ENCODE measurements at regions not wholly inside any gene's neighbourhood (a gene's known extent, or its start where the extent isn't known, plus 50 kb on each side); places are given as distances from the start of the nearest gene placed in this dataset.
"Not testable (repeated sequence)": the region's sequence is repeated elsewhere in the genome, so short reads cannot be mapped to it uniquely, and the experiment has no call there.

DNA sequence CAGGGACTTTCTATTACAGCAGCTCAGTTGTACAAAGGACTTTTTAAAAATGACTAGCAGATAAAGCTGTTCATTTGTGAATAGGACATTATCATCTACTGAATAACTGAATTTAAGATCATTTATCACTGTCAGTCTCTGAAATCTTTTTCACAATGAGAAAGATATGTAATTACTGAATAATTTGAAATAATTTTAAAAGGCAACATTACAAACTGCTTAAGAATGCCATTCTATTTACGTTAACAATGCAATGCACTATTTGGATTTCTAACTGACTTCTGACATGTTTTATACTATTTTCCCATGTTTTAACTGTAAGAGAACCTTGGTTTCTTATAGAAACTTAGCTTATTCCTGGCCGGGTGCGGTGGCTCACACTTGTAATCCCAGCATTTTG lies 2033.0 kb upstream of the PCDH20 start:
- Histone ChIP-seq H3K4me1 (no peaks in the 10 kb centered on the region), H3K9ac (no peak overlapping the region), H3K27me3 (no peaks in the 10 kb centered on the region), H4K20me1 (no peaks in the 10 kb centered on the region), H3K4me3 (no peak overlapping the region), H3K27ac (no peak overlapping the region), H3K9me3 (no peaks in the 10 kb centered on the region), H3K4me2 (no peak overlapping the region), H3K36me3 (no peaks in the 10 kb centered on the region)
- no peak for TF ChIP-seq Cebpa-rat (IDR thresholded peaks at IDR 0.05)

DNA sequence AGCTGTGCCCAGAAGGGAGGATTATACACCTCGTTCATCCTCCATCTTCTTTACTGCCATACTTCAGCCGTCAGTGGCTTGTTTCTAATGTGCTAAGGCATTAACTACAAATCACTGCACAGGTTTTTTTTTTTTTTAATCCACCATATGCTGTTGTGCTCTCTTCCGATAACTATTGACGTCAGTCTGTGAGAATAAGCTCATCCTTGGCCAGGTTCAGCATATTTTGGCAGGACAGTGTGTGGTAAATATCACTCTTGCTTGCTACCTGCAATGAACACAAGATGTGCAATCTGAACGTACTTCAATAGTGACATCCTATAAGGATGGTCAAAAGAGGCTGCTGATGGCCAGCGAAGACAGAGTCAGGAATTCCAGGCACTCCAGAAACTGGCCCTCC lies 2030.7 kb upstream of the PCDH20 start:
- no peaks in the 10 kb centered on the region for H3K4me1 ChIP-seq
- TF ChIP-seq Cebpa-rat (IDR thresholded peaks at IDR 0.05), result no peak
- H3K9ac ChIP-seq, result no peak overlapping the region
- H3K27me3 ChIP-seq, result no peaks in the 10 kb centered on the region
- no peak overlapping the region for H3K4me2 ChIP-seq
- no peaks in the 10 kb centered on the region for H3K36me3 ChIP-seq
- H3K27ac ChIP-seq, result no peak overlapping the region
- H3K9me3 ChIP-seq, result no peaks in the 10 kb centered on the region
- no peaks in the 10 kb centered on the region for H4K20me1 ChIP-seq
- no peak overlapping the region for H3K4me3 ChIP-seq

DNA sequence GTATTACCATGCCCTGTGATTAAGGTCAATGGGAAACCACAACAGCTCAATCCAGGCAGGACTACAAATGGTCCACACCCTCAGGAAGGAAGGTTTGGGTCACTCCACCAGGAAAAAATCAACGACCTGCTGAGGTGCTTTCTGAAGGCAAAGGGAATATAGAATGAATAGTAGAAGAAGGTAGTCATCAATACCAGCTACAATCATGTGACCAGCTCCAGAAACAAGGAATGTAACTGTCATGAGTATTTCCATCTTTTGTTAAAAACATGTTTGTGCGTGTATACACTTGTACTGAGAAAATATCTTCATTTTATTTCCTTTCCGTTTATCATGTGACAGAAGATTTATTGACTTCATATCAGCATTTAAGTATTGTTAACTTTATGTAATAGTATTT lies 2028.6 kb upstream of the PCDH20 start:
- H3K4me1 ChIP-seq, H4K20me1 ChIP-seq, H3K9ac ChIP-seq, H3K36me3 ChIP-seq, H3K27me3 ChIP-seq, H3K4me3 ChIP-seq, H3K27ac ChIP-seq, H3K4me2 ChIP-seq, H3K9me3 ChIP-seq: not testable (repeated sequence)

DNA sequence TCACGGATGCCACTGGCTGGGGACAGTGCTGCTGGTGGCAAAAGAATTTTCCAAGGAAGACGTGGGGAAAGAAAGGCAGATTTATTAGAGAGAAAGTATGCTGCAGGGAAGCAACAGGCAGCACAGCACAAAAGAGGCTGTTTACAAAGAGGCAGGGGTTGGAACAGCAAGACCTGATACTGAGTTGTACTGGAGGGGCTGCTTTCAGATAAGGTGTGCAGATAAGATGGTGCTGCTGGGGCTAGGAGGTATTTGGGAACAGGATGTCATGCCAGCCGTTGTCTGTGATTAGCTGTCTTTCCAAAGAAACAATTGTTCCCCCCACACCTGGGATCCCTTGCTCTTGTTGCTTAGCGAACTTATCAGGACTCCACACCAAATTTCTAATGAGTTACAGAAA lies 2023.3 kb upstream of the PCDH20 start:
- Histone ChIP-seq H3K4me1 (no peaks in the 10 kb centered on the region), H3K9ac (no peak overlapping the region), H3K9me3 (no peaks in the 10 kb centered on the region), H4K20me1 (no peaks in the 10 kb centered on the region), H3K36me3 (no peaks in the 10 kb centered on the region), H3K4me2 (no peak overlapping the region), H3K27me3 (no peaks in the 10 kb centered on the region), H3K27ac (no peak overlapping the region), H3K4me3 (no peak overlapping the region)
- TF ChIP-seq Cebpa-rat (IDR thresholded peaks at IDR 0.05), result no peak

DNA sequence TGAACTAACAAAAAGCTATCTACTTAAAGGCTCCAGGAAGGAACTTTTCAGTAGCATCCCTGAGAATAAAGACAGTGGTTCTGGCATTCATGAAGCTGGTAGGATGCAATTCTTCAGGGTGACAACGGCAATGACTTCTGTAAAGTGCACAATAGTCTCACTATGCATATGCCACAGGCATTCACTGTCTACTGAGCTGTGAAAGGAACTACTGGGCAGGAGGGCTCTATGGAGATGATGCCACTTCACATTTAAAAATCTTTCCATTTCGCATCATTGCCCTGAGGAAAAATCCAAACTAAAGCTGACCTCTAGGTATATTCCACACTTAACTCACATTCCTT lies 2020.6 kb upstream of the PCDH20 start:
- no peak overlapping the region for H3K27ac ChIP-seq
- TF ChIP-seq Cebpa-rat (IDR thresholded peaks at IDR 0.05), result no peak
- no peaks in the 10 kb centered on the region for H3K4me1 ChIP-seq
- H3K36me3 ChIP-seq, result no peaks in the 10 kb centered on the region
- no peak overlapping the region for H3K4me3 ChIP-seq
- H3K9me3 ChIP-seq, result no peaks in the 10 kb centered on the region
- no peaks in the 10 kb centered on the region for H3K27me3 ChIP-seq
- no peak overlapping the region for H3K9ac ChIP-seq
- no peaks in the 10 kb centered on the region for H4K20me1 ChIP-seq
- no peak overlapping the region for H3K4me2 ChIP-seq

DNA sequence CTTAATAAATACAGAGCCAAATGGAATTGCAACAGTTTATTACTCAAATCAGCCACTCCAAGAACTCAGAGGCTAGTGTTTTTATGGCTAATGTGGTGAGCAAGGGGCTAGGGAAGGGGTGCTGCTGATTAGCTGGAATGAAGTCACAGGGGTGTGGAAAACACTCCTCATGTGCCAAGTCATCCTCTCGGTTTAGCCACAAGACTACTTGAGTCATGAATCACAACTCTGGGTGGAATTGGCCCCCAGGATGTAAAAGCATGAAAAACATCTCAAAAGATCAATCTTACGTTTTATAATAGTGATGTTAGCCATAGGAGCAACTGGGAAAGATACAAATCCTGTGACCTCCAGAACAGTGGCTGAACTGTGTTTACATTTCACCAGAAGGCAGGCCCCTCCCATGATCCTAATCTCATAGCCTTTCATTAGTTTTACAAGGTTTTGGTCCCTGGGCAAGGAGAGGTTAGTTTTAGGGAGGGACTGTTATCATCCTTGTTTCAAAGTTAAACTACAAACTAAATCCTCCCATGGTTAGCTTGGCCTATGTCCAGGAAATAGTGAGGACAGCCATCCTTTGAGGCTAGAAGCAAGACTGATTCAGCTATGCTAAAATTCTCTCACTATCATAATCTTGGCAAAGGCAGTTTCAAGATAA lies 2020.1 kb upstream of the PCDH20 start:
- Histone ChIP-seq H3K4me3 (no peak overlapping the region), H3K4me1 (no peaks in the 10 kb centered on the region), H3K9me3 (no peaks in the 10 kb centered on the region), H4K20me1 (no peaks in the 10 kb centered on the region), H3K9ac (no peak overlapping the region), H3K27ac (no peak overlapping the region), H3K4me2 (no peak overlapping the region), H3K36me3 (no peaks in the 10 kb centered on the region), H3K27me3 (no peaks in the 10 kb centered on the region)
- no peak for TF ChIP-seq Cebpa-rat (IDR thresholded peaks at IDR 0.05)

DNA sequence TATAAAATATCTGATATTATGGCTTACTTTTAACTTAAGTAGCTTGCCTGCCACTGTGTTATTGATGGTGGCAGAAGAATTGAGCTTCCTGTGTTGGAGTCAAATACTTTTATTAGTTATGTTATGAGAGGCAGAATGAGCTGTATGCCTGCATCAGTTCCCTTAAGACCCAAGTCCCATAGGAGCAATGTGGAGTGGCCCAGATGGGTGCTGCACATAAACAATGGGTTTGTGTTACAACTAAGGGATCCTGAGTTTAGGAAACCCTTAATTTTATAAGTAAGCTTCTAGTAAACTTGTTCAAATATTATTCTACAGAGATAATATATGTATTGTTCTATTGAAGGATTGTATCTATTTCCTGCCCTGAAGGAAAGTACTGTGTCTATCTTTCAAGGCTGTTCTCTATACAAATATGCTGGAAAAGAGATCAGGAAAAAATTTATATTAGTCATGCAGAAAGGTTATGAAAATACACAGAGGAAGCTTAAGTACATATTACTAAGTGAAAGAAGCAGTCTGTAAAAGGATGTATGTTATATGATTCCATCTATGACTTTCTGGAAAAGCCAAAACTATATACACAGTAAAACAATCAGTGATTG lies 2018.0 kb upstream of the PCDH20 start:
- Histone ChIP-seq H3K9ac (no peak overlapping the region), H3K27me3 (no peaks in the 10 kb centered on the region), H3K4me2 (no peak overlapping the region), H3K4me1 (no peaks in the 10 kb centered on the region), H4K20me1 (no peaks in the 10 kb centered on the region), H3K27ac (no peak overlapping the region), H3K4me3 (no peak overlapping the region), H3K36me3 (no peaks in the 10 kb centered on the region), H3K9me3 (no peaks in the 10 kb centered on the region)
- TF ChIP-seq Cebpa-rat (IDR thresholded peaks at IDR 0.05), result no peak

DNA sequence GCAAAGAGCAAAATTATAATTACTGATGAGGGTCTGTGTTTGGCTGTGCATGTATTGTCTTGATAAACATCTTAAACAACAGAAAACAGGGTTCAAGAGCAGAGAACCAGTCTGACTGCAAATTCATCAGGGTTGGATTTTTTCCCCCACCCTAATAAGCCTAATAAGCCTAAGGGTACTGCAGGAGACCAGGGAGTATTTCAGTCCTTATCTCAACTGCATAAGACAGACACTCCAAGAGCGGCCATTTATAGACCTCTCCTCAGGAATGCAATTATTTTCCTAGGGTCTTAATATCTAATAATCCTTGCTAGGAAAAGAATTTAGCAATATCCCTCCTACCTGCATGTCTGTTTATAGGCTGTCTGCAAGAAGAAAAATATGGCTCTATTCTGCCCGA lies 2011.5 kb upstream of the PCDH20 start:
- Histone ChIP-seq H3K4me3 (no peak overlapping the region), H3K27me3 (no peaks in the 10 kb centered on the region), H3K9me3 (no peaks in the 10 kb centered on the region), H3K4me2 (no peak overlapping the region), H3K4me1 (no peaks in the 10 kb centered on the region), H4K20me1 (no peaks in the 10 kb centered on the region), H3K36me3 (no peaks in the 10 kb centered on the region), H3K9ac (no peak overlapping the region), H3K27ac (no peak overlapping the region)
- no peak for TF ChIP-seq Cebpa-rat (IDR thresholded peaks at IDR 0.05)

DNA sequence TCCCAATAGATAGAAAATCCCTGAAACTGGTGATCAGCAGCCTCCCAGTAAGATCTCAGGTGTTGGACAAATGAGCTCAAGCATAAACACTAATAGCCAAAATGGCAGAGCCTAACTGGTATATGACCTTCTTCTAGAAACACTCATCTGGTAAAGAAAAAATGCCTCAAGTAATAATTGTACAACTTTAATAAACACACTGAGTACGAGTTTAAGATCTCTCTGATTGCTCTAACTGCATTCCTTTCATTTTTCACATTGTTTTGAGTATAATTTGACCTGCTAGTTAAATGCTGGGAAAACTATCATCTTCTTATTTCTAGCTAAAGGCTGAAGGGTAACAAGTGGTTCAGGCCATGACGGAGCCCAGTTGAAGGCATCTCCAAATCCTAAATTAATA lies 2009.5 kb upstream of the PCDH20 start:
- no peak overlapping the region for H3K4me3 ChIP-seq
- H3K27ac ChIP-seq, result no peak overlapping the region
- no peaks in the 10 kb centered on the region for H3K27me3 ChIP-seq
- no peak overlapping the region for H3K9ac ChIP-seq
- H3K9me3 ChIP-seq, result no peaks in the 10 kb centered on the region
- H3K36me3 ChIP-seq, result no peaks in the 10 kb centered on the region
- H3K4me2 ChIP-seq, result no peak overlapping the region
- no peaks in the 10 kb centered on the region for H3K4me1 ChIP-seq
- H4K20me1 ChIP-seq, result no peaks in the 10 kb centered on the region
- TF ChIP-seq Cebpa-rat (IDR thresholded peaks at IDR 0.05), result no peak

DNA sequence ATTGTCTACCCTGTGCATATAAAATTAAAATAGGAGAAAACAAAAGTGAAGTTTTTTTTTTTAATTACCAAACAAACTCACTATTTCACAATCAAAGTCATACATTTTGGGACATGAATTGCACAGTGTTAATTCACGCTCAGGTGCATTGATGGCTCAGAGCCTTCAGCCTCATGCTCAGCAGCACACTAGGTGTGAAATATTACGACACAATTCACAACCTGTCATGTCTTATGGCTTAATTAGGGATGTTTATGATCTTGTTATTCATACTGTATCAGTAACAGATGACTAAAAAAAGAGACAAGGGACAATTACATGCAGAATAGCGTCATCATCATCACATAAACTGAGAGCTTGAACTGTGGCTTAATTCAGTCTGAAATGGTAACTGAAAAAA lies 2005.5 kb upstream of the PCDH20 start:
- H3K9ac ChIP-seq, result no peak overlapping the region
- no peaks in the 10 kb centered on the region for H3K4me1 ChIP-seq
- TF ChIP-seq Cebpa-rat (IDR thresholded peaks at IDR 0.05), result no peak
- no peaks in the 10 kb centered on the region for H3K9me3 ChIP-seq
- H3K27me3 ChIP-seq, result no peaks in the 10 kb centered on the region
- H3K4me2 ChIP-seq, result no peak overlapping the region
- no peak overlapping the region for H3K4me3 ChIP-seq
- no peaks in the 10 kb centered on the region for H3K36me3 ChIP-seq
- H4K20me1 ChIP-seq, result no peaks in the 10 kb centered on the region
- H3K27ac ChIP-seq, result no peak overlapping the region

DNA sequence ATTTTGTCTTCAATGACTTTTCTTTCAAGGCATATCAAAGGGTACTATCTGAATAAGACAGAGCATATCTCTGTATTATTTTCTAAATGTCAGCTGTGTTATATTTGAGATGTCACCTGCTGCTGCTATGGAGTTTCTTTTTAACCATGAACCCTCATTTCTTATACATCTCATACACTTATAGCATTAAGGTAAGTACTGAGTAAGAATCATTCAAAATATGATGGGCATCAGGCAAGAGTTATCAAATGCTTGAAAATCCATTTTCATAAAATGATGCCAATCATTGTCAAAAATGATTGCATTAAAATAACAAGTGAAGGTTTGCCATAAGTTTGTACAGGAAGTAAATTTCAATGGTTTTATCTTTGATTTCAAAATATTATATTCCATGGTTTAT lies 2005.0 kb upstream of the PCDH20 start:
- H3K27ac ChIP-seq, result no peak overlapping the region
- H4K20me1 ChIP-seq, result no peaks in the 10 kb centered on the region
- TF ChIP-seq Cebpa-rat (IDR thresholded peaks at IDR 0.05), result no peak
- H3K4me1 ChIP-seq, result no peaks in the 10 kb centered on the region
- no peaks in the 10 kb centered on the region for H3K27me3 ChIP-seq
- H3K4me2 ChIP-seq, result no peak overlapping the region
- H3K4me3 ChIP-seq, result no peak overlapping the region
- H3K9me3 ChIP-seq, result no peaks in the 10 kb centered on the region
- H3K9ac ChIP-seq, result no peak overlapping the region
- no peaks in the 10 kb centered on the region for H3K36me3 ChIP-seq

Measured in BLaER1 (cell line).